NT2/D1 (cell line): ENCODE measurements at regions not wholly inside any gene's neighbourhood (a gene's known extent, or its start where the extent isn't known, plus 50 kb on each side); places are given as distances from the start of the nearest gene placed in this dataset.

ENCODE experiments used
- YY1 ChIP-seq: IDR thresholded peaks from 2 replicates; pipeline ENCODE4 v1.6.1; 2011; ENCODE audit not compliant: insufficient read length, insufficient read depth
- ZNF274 ChIP-seq: IDR thresholded peaks from 2 replicates; pipeline ENCODE4 v1.6.1; 2011; ENCODE audit warnings: mild to moderate bottlenecking, low read depth, low read length

DNA sequence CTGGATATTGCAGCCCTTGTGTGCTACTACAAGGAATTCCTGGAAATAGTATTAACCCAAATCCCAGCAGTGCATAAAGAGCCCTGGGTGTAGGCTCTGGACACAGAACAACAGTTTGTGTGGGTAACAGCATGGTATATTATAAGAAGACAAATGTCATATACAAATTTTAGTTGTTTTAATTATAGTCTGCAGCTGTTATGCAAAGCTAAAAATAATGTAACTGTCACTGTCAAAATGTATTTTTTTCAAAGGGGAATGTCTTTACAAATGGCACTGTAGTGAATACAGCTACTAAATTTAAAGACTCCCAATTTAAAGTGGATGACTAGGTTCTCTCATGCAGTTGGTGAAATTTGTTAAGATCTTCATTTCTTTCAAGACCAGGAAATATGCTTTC is 339.0 kb downstream of the GPR37 start:
- TF ChIP-seq ZNF274 (no peak), YY1 (no peak)
